AG10803 (cell line): ENCODE measurements at regions not wholly inside any gene's neighbourhood (a gene's known extent, or its start where the extent isn't known, plus 50 kb on each side); places are given as distances from the start of the nearest gene placed in this dataset.

Experiments
- DNase-seq: peaks from one replicate; pipeline ENCODE4 v3.0.0; 2010; ENCODE audit warnings: low read depth
- H3K4me3 ChIP-seq: 2 replicates; pipeline ENCODE4 v1.5.1; 2011; ENCODE audit warnings: mild to moderate bottlenecking, low read length, control low read depth
- TF ChIP-seq, protein P1 (sequence below): conservative IDR thresholded peaks from 2 replicates; pipeline ENCODE4 v1.5.1; 2011; ENCODE audit warnings: mild to moderate bottlenecking, low read length, control low read depth, inconsistent platforms

DNA sequence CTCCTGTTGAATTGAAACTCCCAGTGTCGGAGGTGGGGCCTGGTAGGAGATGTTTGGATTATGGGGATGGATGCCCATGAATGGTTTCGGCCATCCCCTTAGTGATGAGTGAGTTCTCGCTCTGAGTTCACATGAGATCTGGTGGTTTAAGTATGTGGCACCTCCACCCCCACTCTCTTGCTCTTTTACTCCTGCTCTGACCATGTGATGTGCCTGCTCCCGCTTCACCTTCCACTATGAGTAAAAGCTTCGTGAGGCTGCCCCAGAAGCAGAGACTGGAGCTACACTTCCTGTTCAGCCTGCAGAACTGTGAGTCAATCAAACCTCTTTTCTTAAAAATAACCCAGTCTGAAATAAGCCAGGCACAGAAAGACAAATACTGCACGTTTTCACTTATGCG is 512.4 kb downstream of the HS3ST4 start:
- TF ChIP-seq, protein P1, sequence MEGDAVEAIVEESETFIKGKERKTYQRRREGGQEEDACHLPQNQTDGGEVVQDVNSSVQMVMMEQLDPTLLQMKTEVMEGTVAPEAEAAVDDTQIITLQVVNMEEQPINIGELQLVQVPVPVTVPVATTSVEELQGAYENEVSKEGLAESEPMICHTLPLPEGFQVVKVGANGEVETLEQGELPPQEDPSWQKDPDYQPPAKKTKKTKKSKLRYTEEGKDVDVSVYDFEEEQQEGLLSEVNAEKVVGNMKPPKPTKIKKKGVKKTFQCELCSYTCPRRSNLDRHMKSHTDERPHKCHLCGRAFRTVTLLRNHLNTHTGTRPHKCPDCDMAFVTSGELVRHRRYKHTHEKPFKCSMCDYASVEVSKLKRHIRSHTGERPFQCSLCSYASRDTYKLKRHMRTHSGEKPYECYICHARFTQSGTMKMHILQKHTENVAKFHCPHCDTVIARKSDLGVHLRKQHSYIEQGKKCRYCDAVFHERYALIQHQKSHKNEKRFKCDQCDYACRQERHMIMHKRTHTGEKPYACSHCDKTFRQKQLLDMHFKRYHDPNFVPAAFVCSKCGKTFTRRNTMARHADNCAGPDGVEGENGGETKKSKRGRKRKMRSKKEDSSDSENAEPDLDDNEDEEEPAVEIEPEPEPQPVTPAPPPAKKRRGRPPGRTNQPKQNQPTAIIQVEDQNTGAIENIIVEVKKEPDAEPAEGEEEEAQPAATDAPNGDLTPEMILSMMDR, result no peak
- no peak for DNase-seq
- H3K4me3 ChIP-seq, result no peak overlapping the region

DNA sequence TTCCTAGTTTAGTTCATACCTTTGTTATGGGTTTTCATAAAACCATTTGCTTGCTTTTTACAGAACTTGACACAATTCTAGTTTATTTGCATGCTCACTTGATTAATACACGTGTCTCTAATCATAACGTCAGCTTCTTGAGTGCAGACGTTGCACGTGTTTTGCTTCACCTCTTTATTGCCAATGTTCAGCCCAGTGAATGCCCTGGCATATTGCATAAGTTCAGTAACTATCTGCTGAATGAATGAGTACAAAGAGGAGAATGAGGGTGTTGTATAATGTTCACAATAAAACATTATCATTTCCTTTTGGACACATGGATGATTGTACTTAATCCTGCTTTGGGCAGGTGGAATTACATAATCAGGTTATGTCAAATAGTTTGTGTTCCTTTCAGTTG is 519.8 kb downstream of the HS3ST4 start:
- DNase-seq, result no peak
- H3K4me3 ChIP-seq, result no peak overlapping the region
- TF ChIP-seq, protein P1, result no peak

DNA sequence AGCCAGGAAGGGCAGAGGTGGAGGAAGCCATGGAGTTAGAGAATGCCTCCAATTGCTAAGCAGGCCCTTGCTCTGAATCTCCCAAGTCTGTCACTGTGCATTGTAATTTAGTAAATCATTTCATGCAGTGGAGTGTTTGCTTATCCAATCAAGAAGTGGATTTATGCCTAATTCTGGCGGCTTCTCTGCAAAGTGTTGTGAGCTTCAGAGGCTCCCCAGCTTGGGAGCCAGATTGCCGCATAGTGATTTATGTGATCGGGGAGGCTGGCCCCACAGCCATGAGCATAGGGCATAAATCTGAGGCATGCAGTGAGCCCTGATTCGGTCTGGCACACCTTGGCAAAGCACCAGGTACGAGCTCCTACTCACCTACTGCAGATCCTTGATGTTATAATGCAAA is 520.8 kb downstream of the HS3ST4 start:
- DNase-seq, result no peak
- TF ChIP-seq, protein P1, result no peak

DNA sequence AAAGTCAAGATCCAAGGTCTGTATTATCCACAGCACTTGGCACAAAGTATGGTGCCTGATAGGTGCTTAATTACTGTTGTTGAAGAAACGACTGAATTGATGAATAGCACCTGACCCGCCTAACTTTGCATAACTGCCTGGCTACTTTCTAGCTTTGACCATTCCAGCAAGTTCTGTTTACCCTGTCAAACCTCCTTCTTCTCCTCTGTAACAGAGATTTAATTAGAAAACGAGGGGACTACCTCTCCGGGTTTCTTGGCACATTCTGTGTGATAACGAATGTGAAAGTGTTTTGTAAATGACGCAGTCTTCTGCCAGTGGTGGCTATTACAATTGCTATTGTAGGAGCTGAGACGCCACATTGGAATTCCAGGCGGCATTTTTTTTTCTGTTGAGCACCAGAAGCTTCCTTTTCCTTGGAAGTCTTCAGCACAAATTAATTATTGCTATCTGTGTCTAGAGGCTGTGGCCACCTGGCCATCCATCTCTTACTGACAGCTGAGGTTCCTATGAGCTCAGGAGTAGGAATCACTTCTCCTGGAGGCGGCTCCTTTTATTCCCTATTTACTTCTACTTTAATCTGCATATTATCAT is 522.9 kb downstream of the HS3ST4 start:
- no peak for DNase-seq
- TF ChIP-seq, protein P1, result no peak
- no peak overlapping the region for H3K4me3 ChIP-seq

More for the DNA sequence above, 520.8 kb downstream of the HS3ST4 start:
- H3K4me3 ChIP-seq, result no peak overlapping the region

DNA sequence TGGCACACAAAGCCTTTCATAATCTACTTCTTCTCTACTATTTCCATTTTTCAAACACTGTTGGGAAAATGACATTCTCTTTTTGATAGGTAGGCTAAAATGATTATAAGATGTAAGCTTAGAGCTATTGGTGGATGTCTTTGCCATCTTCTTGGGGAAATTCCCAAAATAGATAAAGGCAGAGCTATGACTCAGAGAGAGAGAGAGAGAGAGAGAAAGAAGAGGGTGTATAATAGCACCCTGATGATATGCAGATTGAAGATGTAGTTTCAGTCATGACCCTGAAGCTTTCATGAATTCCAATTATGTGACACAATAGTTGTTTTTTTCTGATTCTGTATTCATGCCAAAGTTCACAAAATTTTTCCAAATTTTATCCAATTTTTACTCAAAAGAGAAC is 529.1 kb downstream of the HS3ST4 start:
- no peak for DNase-seq
- H3K4me3 ChIP-seq, result no peak overlapping the region
- TF ChIP-seq, protein P1, result no peak

DNA sequence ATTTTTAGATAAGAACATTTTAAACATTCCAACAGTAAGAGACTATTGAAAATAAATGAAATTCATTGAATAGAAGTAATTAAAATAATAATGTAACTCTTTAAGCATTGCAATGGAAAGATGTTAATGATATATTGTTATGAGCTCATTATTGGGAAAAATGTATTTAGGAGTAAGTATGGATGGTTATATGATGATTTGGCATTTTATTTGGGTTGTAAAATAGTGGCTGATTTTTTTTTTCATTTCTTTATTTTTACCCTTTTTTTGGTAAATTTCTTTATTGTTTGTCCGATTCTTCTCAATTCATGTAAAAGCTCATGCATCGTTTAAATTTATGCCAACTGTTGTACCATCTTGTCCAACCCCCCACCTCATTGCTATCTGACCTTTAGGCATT is 539.9 kb downstream of the HS3ST4 start:
- H3K4me3 ChIP-seq, result no peak overlapping the region
- TF ChIP-seq, protein P1, result no peak
- DNase-seq, result no peak

DNA sequence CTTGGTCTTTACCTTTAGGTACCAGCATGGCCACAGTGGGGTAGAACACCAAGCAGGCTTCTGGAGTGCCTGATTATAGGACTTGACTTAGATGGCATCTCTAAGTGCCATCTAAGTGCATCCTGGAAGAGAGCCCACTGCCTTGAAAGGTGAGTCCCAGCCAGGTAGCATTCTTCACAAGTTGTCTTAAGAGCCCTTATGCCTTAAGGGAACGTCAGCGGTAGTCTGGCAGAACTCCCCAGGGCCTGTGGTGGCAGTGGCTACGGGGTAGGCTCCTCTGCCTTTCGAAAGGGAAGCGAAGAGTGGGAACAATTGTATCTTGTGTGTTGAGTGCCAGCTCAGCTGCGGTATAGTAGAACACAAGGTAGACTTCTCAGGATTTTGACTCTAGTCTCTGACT is 549.0 kb downstream of the HS3ST4 start:
- no peak overlapping the region for H3K4me3 ChIP-seq
- TF ChIP-seq, protein P1, result no peak
- no peak for DNase-seq
